A673 (cell line): ENCODE measurements at regions not wholly inside any gene's neighbourhood (a gene's known extent, or its start where the extent isn't known, plus 50 kb on each side); places are given as distances from the start of the nearest gene placed in this dataset.
A peak's percentile ranks its signal among the peaks of the same experiment; 100 is the strongest.

Experiments
- BruUV-seq: library from RNA; stranded (reverse); fragments of 400-500 nt; replicated peaks from 2 replicates; lab custom pipeline; 2021; lab: Mats Ljungman, UMichigan
- CTCF ChIA-PET: fragments of 300-600 bp; sonication (Branson Sonifier 250); formaldehyde crosslinking; loops from one replicate; lab custom pipeline; 2022; ENCODE audit warnings: antibody characterized with exemption; lab: Charles Lee
- POLR2A ChIA-PET: fragments of 300-600 bp; sonication (Branson Sonifier 250); formaldehyde crosslinking; loops from one replicate; lab custom pipeline; 2022; ENCODE audit warnings: antibody characterized with exemption; ENCODE audit not compliant: low non-redundant PET; lab: Charles Lee
- DNase-seq: peaks from one replicate; pipeline ENCODE4 v3.0.0-alpha.2; 2015; ENCODE audit warnings: low spot score
- H3K27ac ChIP-seq: fragments of 200-600 bp; sonication (generic); 2 replicates; pipeline ENCODE4 v1.5.1; 2016; ENCODE audit warnings: mixed run types, low read depth, mild to moderate bottlenecking, mixed read lengths, antibody characterized with exemption, low read length; ENCODE audit not compliant: poor library complexity, severe bottlenecking
- H3K27me3 ChIP-seq: fragments of 200-600 bp; sonication (generic); replicated peaks from 2 replicates; pipeline ENCODE4 v1.6.1; 2017; ENCODE audit warnings: mixed run types, low read depth, mild to moderate bottlenecking, mixed read lengths, antibody characterized with exemption, low read length; ENCODE audit not compliant: insufficient read depth, poor library complexity
- H3K36me3 ChIP-seq: fragments of 200-600 bp; sonication (generic); 2 replicates; pipeline ENCODE4 v1.6.1; 2016; ENCODE audit warnings: mixed run types, mild to moderate bottlenecking, mixed read lengths, antibody characterized with exemption, low read length; ENCODE audit not compliant: insufficient read depth, poor library complexity, severe bottlenecking
- H3K4me1 ChIP-seq: fragments of 200-600 bp; sonication (generic); 2 replicates; pipeline ENCODE4 v1.6.1; 2017; ENCODE audit warnings: mixed run types, mild to moderate bottlenecking, mixed read lengths, antibody characterized with exemption, low read length; ENCODE audit not compliant: insufficient read depth, poor library complexity, severe bottlenecking
- H3K4me3 ChIP-seq: fragments of 200-600 bp; sonication (generic); 2 replicates; pipeline ENCODE4 v1.5.1; 2016; ENCODE audit warnings: low read depth, mixed run types, mild to moderate bottlenecking, mixed read lengths, low read length; ENCODE audit not compliant: poor library complexity, severe bottlenecking
- H3K9me3 ChIP-seq: fragments of 200-600 bp; sonication (generic); 2 replicates; pipeline ENCODE4 v1.6.1; 2016; ENCODE audit warnings: mixed run types, low read depth, mild to moderate bottlenecking, mixed read lengths, antibody characterized with exemption, low read length; ENCODE audit not compliant: poor library complexity, severe bottlenecking
- EZH2 ChIP-seq: fragments of 200-600 bp; sonication (generic); IDR thresholded peaks from 2 replicates; pipeline ENCODE4 v1.6.1; 2017; ENCODE audit warnings: borderline replicate concordance, low read depth, mild to moderate bottlenecking, mixed read lengths, antibody characterized with exemption, low read length; ENCODE audit not compliant: poor library complexity, severe bottlenecking
- intact Hi-C: fragments of 100-400 bp; cut with micrococcal nuclease; formaldehyde crosslinking; loops from one replicate; pipeline ENCODE4 v1.10.0; 2022; ENCODE audit not compliant: unreplicated experiment
- TF ChIP-seq, protein P1 (sequence below): fragments of 300-800, 200-600 bp; sonication (generic); conservative IDR thresholded peaks from 2 replicates; pipeline ENCODE4 v1.5.1; 2017; ENCODE audit warnings: low read depth, mild to moderate bottlenecking, antibody characterized with exemption, low read length, moderate library complexity, mixed read lengths

DNA sequence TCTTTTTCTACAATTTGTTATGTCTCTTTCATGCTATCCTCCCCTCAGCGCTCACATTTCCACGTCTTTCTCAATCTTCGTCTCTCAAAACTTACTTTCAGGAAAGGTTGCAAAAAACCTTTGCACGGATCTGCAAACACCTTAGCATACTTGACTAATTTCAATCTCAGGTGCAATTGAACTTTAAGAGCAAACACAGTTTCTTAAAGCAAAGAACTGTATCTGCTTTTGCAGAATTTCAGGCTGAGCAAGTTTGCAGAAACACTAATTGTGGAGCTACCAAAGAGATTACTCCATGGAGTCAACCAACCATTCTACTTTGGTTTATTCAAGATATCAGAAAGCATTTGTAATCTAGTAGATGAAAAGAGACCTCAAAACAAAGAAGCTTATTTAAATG lies 668.2 kb upstream of the MARCKS start:
- Histone ChIP-seq H3K27me3 (no peaks in the 10 kb centered on the region), H3K36me3 (no peaks in the 10 kb centered on the region), H3K9me3 (no peaks in the 10 kb centered on the region), H3K4me1 (no peaks in the 10 kb centered on the region), H3K4me3 (no peak overlapping the region), H3K27ac (no peak overlapping the region)
- BruUV-seq, result no TSS peak
- ChIA-PET CTCF (interaction anchor here (0.5 kb wide), 1 partner anchor 500 kb away, joined by 3 read pairs; no protein-coding TSS in a partner anchor), POLR2A (no interaction called here)
- no peak for TF ChIP-seq EZH2
- TF ChIP-seq, protein P1, sequence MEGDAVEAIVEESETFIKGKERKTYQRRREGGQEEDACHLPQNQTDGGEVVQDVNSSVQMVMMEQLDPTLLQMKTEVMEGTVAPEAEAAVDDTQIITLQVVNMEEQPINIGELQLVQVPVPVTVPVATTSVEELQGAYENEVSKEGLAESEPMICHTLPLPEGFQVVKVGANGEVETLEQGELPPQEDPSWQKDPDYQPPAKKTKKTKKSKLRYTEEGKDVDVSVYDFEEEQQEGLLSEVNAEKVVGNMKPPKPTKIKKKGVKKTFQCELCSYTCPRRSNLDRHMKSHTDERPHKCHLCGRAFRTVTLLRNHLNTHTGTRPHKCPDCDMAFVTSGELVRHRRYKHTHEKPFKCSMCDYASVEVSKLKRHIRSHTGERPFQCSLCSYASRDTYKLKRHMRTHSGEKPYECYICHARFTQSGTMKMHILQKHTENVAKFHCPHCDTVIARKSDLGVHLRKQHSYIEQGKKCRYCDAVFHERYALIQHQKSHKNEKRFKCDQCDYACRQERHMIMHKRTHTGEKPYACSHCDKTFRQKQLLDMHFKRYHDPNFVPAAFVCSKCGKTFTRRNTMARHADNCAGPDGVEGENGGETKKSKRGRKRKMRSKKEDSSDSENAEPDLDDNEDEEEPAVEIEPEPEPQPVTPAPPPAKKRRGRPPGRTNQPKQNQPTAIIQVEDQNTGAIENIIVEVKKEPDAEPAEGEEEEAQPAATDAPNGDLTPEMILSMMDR, result no peak
- intact Hi-C loops, result loop anchor here (10.0 kb wide), 1 partner anchor 716 kb away; no protein-coding TSS in a partner anchor
- DNase-seq, result no peak

DNA sequence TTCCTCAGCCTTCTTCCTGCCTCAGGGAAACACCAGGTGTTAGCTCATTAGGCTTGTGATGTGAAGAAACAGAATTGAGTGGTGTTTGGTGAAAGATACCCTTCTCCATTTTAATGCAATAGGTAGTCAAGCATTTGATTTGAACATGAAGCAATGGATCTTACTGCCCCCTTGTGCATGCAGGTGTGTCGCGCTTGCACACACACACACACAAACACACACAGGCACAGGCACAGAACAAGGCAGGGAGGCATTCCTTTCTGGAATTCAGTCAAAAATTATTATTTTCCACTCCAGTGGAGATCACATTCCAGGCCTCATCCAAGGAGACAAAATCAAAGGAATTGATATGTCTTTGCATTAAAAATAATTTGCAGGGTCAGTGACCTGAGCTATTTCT lies 667.0 kb upstream of the MARCKS start:
- CTCF ChIA-PET, result no interaction called here
- BruUV-seq, result no TSS peak
- DNase-seq, result peak; percentile 12

DNA sequence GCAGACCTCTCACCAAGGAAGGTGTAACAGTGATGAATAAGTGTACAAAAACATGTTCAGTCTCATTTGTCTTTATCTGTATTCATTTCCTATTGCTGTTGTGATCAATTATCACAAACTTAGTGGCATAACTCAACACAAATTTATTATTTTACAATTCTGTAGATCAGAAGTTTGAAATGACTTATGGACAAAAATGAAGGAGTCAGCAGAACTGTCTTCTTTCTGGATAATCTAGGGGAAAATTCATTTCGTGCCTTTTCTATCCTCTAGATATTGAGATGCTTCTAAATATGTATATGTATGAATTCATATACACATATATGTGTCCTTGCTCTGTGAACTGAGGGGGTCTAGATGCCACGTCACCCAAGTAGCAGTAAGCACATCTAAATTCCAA lies 663.1 kb upstream of the MARCKS start:
- no TSS peak for BruUV-seq
- no peak for TF ChIP-seq EZH2
- TF ChIP-seq, protein P1, result no peak
- intact Hi-C loops, result no loop called here
- ChIA-PET POLR2A (no interaction called here), CTCF (no interaction called here)
- Histone ChIP-seq H3K4me3 (no peak overlapping the region), H3K27me3 (no peaks in the 10 kb centered on the region), H3K36me3 (no peaks in the 10 kb centered on the region), H3K9me3 (no peaks in the 10 kb centered on the region), H3K27ac (no peak overlapping the region), H3K4me1 (no peaks in the 10 kb centered on the region)
- no peak for DNase-seq

More for the DNA sequence above, 667.0 kb upstream of the MARCKS start:
- Histone ChIP-seq H3K36me3 (no peaks in the 10 kb centered on the region), H3K27me3 (no peaks in the 10 kb centered on the region), H3K27ac (no peak overlapping the region), H3K4me3 (no peak overlapping the region), H3K9me3 (no peaks in the 10 kb centered on the region), H3K4me1 (no peaks in the 10 kb centered on the region)
- TF ChIP-seq EZH2, result no peak
- TF ChIP-seq, protein P1, result peak; percentile 41
- POLR2A ChIA-PET, result no interaction called here
- intact Hi-C loops, result no loop called here
